ENCODE measurements at regions not wholly inside any gene's neighbourhood (a gene's known extent, or its start where the extent isn't known, plus 50 kb on each side); places are given as distances from the start of the nearest gene placed in this dataset.

GRCh38 chr4:1476140-1476513, 69.9 kb upstream of the NKX1-1 start:
- DNase-seq (ENCODE audit: low read depth, low spot score), result no peak

GRCh38 chr4:1475277-1476139, 69.3 kb upstream of the NKX1-1 start:
- no peak for DNase-seq (ENCODE audit: low read depth, low spot score)

- no peak for DNase-seq (ENCODE audit: low read depth, low spot score)
Measured at GRCh38 chr4:1474126-1475090, 68.2 kb upstream of the NKX1-1 start.

GRCh38 chr4:1473718-1474117, 67.5 kb upstream of the NKX1-1 start:
- no peak for DNase-seq (ENCODE audit: low read depth, low spot score)

GRCh38 chr4:1472911-1473518, 66.8 kb upstream of the NKX1-1 start:
- DNase-seq (ENCODE audit: low read depth, low spot score), result no peak

- no peak for DNase-seq (ENCODE audit: low read depth, low spot score)
Measured at GRCh38 chr4:1472148-1472797, 66.0 kb upstream of the NKX1-1 start.

- no peak for DNase-seq (ENCODE audit: low read depth, low spot score)
Measured at GRCh38 chr4:1471443-1472147, 65.4 kb upstream of the NKX1-1 start.

GRCh38 chr4:1470816-1471442, 64.7 kb upstream of the NKX1-1 start:
- DNase-seq (ENCODE audit: low read depth, low spot score), result no peak

GRCh38 chr4:1470393-1470670, 64.1 kb upstream of the NKX1-1 start:
- DNase-seq (ENCODE audit: low read depth, low spot score), result no peak

GRCh38 chr4:1469607-1470392, 63.6 kb upstream of the NKX1-1 start:
- DNase-seq (ENCODE audit: low read depth, low spot score), result no peak

GRCh38 chr4:1469043-1469442, 62.8 kb upstream of the NKX1-1 start:
- DNase-seq (ENCODE audit: low read depth, low spot score), result no peak

- DNase-seq (ENCODE audit: low read depth, low spot score), result no peak
Measured at GRCh38 chr4:1467581-1468458, 61.6 kb upstream of the NKX1-1 start.

- DNase-seq (ENCODE audit: low read depth, low spot score), result no peak
Measured at GRCh38 chr4:1466863-1467165, 60.6 kb upstream of the NKX1-1 start.

GRCh38 chr4:1466034-1466862, 60.0 kb upstream of the NKX1-1 start:
- no peak for DNase-seq (ENCODE audit: low read depth, low spot score)

GRCh38 chr4:1465173-1466033, 59.2 kb upstream of the NKX1-1 start:
- DNase-seq (ENCODE audit: low read depth, low spot score), result no peak

GRCh38 chr4:1464581-1465171, 58.4 kb upstream of the NKX1-1 start:
- DNase-seq (ENCODE audit: low read depth, low spot score), result no peak

Measured in activated naive CD8-positive, alpha-beta T cell treated with anti-CD3 and anti-CD28 coated beads, Interleukin-2, amount 50 U/mL, for 16 hours (primary cell).